22Rv1 (cell line): ENCODE measurements at regions not wholly inside any gene's neighbourhood (a gene's known extent, or its start where the extent isn't known, plus 50 kb on each side); places are given as distances from the start of the nearest gene placed in this dataset.

Source experiments
- ZFX ChIP-seq: fragments of 450-650 bp; IDR thresholded peaks from 2 replicates; pipeline ENCODE4 v1.6.1; 2017; ENCODE audit warnings: antibody characterized with exemption, borderline replicate concordance
- TF ChIP-seq, protein P1 (sequence below): fragments of 450-650 bp; IDR thresholded peaks from 2 replicates; pipeline ENCODE4 v1.5.1; 2017; ENCODE audit warnings: mild to moderate bottlenecking

DNA sequence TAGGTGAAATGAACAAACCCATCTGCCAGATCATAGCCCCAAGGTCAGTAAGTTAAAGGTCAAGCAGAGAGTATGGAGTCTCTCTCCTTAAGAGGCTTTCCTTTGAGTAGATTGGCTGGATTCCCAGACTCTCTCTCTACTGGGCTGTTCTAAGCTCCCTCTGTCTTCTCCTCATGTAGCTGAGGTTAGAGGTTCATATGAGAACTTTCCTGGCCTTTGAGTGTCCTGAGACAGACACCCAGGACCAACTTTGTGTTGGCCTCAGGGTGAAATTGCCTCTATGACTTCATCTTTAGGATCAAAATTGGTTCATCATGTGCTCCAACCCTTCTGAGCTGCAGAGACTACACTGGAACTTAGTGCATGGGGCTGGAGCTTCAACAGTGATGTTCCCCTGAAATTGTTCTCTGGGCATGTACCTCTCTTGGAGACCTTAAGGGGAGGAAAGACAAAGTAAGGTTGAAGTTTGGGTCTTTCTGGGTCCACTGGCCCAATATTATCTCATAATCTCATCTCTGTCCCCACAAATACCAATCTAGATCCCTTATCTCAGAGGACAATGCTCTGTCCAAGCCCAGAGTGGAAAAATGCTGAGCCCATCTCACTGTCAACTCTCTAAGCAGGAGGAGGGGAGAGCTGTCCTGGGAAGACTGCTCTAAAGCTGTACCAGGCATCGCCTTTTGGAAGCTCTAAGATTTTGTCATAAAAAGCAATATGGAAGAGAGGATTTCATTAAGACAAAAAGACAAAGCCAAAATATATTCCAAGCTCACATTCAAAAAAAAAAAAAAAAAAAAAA lies 177.3 kb upstream of the ARL4C start:
- TF ChIP-seq, protein P1, sequence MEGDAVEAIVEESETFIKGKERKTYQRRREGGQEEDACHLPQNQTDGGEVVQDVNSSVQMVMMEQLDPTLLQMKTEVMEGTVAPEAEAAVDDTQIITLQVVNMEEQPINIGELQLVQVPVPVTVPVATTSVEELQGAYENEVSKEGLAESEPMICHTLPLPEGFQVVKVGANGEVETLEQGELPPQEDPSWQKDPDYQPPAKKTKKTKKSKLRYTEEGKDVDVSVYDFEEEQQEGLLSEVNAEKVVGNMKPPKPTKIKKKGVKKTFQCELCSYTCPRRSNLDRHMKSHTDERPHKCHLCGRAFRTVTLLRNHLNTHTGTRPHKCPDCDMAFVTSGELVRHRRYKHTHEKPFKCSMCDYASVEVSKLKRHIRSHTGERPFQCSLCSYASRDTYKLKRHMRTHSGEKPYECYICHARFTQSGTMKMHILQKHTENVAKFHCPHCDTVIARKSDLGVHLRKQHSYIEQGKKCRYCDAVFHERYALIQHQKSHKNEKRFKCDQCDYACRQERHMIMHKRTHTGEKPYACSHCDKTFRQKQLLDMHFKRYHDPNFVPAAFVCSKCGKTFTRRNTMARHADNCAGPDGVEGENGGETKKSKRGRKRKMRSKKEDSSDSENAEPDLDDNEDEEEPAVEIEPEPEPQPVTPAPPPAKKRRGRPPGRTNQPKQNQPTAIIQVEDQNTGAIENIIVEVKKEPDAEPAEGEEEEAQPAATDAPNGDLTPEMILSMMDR = no peak
- no peak for TF ChIP-seq ZFX
